Adrenal gland (tissue), 9 donors: ENCODE measurements at regions not wholly inside any gene's neighbourhood (a gene's known extent, or its start where the extent isn't known, plus 50 kb on each side); places are given as distances from the start of the nearest gene placed in this dataset.

Source experiments
- DNase-seq, 7 donors: peaks; one replicate each; pipeline ENCODE4 v3.0.0-alpha.2; 2019 to 2020
- H3K27ac ChIP-seq, 5 donors: fragments of 200-600 bp; sonication (generic) in 4 of 5; 1 replicate in 3 of 5; 2 replicates in 2 of 5; pipeline versions ENCODE4 v1.5.1 to v1.8.0; 2016 to 2020; ENCODE audit warnings: mild to moderate bottlenecking in 1 of 5
- H3K27me3 ChIP-seq: fragments of 200-600 bp; 2 replicates; pipeline ENCODE4 v1.8.0; 2021
- H3K36me3 ChIP-seq, 2 donors: fragments of 200-600 bp; replicated peaks in 1 of 2; 1 replicate in 1 of 2; 2 replicates in 1 of 2; pipeline versions ENCODE4 v1.5.1 to v1.8.0; 2018 to 2022
- H3K4me1 ChIP-seq, 2 donors: fragments of 200-600 bp; replicated peaks in 1 of 2; 1 replicate in 1 of 2; 2 replicates in 1 of 2; pipeline versions ENCODE4 v1.5.1 to v1.8.0; 2018 to 2021
- H3K4me3 ChIP-seq, 4 donors: fragments of 200-600 bp; sonication (generic) in 3 of 4; one replicate each; pipeline ENCODE4 v1.5.1; 2016 to 2018
- H3K9me3 ChIP-seq, 3 donors: fragments of 200-600 bp; sonication (generic) in 1 of 3; replicated peaks in 1 of 3; 1 replicate in 2 of 3; 2 replicates in 1 of 3; pipeline versions ENCODE4 v1.5.1 to v1.8.0; 2016 to 2021
- CTCF ChIP-seq, 6 experiments: fragments of 450-650 bp in 4 of 6; fragments of 200-600 bp in 2 of 6; sonication (generic) in 1 of 6; IDR thresholded peaks; 1 replicate in 5 of 6; 2 replicates in 1 of 6; pipeline versions ENCODE4 v1.5.1 to v1.8.0; 2016 to 2021; ENCODE audit warnings: antibody characterized with exemption in 6 of 6, mild to moderate bottlenecking in 2 of 6, moderate library complexity in 1 of 6
- POLR2A ChIP-seq, 2 donors: fragments of 450-650 bp; IDR thresholded peaks; one replicate each; pipeline ENCODE4 v1.6.1; 2017; ENCODE audit warnings: antibody characterized with exemption in 2 of 2, mild to moderate bottlenecking in 2 of 2, moderate library complexity in 1 of 2
- WGBS, 4 donors: extraction: QIAGEN DNeasy Blood & Tissue Kit in 2 of 4; methylation state at CpG; one replicate each; pipeline versions ENCODE4 v1.1.5 to v1.1.7; 2013 to 2017; 5-methylcytosine and 5-hydroxymethylcytosine counted together
- intact Hi-C, 2 donors: fragments of 100-400 bp; cut with DNase I; formaldehyde crosslinking; loops; one replicate each; pipeline versions ENCODE4 v1.14.1 to v1.15.0; 2022 to 2023
- donor health status: healthy with polysubstance abuse.
- donor health status: Bipolar disorder and iron deficiency.
- donor health status: DM: yes; HTN: yes; CAD: no.
- donor health status: DM: no; HTN: no; CAD: no.
- donor health status: DM: no; HTN: no; CAD: no.

DNA sequence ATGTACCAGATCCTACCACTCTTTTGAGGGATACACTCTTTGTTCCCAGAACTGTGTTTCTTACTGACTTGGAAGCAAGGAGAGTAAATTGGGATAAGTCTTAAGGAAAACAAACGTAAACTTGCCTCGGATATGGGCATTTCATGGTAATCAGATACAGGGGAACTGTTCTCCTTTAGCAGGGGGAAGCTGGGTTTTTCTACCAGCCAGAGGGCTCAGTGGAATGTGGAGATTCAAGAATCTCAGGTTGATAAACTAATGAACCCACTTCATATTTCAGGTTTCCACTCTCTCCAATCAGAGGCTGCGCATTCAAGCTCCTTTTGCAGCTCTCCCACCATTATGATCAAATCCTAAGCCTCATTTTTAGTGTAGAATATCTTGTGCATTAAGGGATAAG is 676.5 kb upstream of the FSHR start:
- Histone ChIP-seq H3K27ac (no peak overlapping the region), H3K27me3 (no peaks in the 10 kb centered on the region), H3K4me1 (no peaks in the 10 kb centered on the region), H3K4me3 (no peak overlapping the region), H3K9me3 (no peaks in the 10 kb centered on the region), H3K36me3 (no peaks in the 10 kb centered on the region)
- TF ChIP-seq POLR2A (IDR thresholded peaks at IDR 0.05) (no peak), CTCF (IDR thresholded peaks at IDR 0.05) (no peak)
- 71 to 82% (median 73%) methylated on average over 3 of the region's 3 CpGs for WGBS, 4 donors
- intact Hi-C loops: no loop called here
- no peak for DNase-seq

DNA sequence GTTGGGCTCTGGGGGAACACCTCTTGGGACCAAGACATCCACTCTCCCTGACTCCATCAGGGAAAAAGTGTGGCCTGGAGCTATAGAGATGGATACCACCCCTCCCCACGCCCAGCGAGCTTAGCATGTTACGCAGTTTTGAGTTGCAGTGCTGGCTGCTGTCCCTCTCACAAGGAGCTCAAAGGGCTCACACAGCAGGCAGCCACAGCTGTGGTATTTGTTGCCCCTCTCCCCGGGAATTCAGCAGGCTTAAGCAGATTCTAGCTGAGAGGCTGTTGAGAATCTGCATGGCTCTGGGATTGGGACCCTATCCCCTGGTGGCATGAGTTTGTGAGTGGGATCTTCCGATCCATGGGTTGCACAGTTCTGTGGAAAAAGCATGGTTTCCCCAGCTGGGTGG is 673.1 kb upstream of the FSHR start:
- no peaks in the 10 kb centered on the region for H3K27me3 ChIP-seq
- 74 to 90% (median 74%) methylated on average over 4 to 5 of the region's 5 CpGs for WGBS, 4 donors
- H3K4me3 ChIP-seq: no peak overlapping the region
- no peak overlapping the region for H3K27ac ChIP-seq
- H3K9me3 ChIP-seq: no peaks in the 10 kb centered on the region
- no peak for DNase-seq
- TF ChIP-seq CTCF (IDR thresholded peaks at IDR 0.05): no peak
- no peak for TF ChIP-seq POLR2A (IDR thresholded peaks at IDR 0.05)
- no peaks in the 10 kb centered on the region for H3K4me1 ChIP-seq
- intact Hi-C loops: no loop called here
- no peaks in the 10 kb centered on the region for H3K36me3 ChIP-seq

DNA sequence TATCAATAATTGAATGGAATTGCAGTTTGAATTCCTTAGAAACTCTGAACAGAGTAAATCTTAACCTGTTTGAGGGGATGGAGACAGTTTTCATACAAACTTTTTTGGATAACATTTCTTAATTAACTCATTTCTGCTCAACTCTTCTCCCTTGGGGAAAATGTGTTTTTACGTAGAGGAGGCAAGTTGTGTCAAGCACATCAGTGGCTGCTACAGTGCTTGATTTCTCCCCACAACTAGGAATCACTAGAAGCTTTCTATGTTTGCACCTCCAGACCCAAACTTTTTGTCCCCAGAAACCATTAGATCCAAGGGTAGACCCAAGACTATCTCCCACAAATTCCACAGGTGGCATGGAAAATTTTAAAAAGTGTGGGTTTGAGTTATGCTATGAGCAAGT is 658.9 kb upstream of the FSHR start:
- H3K9me3 ChIP-seq: no peaks in the 10 kb centered on the region
- intact Hi-C loops: no loop called here
- no peak overlapping the region for H3K27ac ChIP-seq
- no peaks in the 10 kb centered on the region for H3K36me3 ChIP-seq
- no peaks in the 10 kb centered on the region for H3K4me1 ChIP-seq
- H3K4me3 ChIP-seq: no peak overlapping the region
- DNase-seq: no peak
- H3K27me3 ChIP-seq: no peaks in the 10 kb centered on the region
- TF ChIP-seq CTCF (IDR thresholded peaks at IDR 0.05) (no peak), POLR2A (IDR thresholded peaks at IDR 0.05) (no peak)
- WGBS, 4 donors: 71 to 86% (median 80%) methylated on average over 1 of the region's 1 CpG

- Histone ChIP-seq H3K4me1 (no peaks in the 10 kb centered on the region), H3K27ac (no peak overlapping the region), H3K9me3 (no peaks in the 10 kb centered on the region), H3K36me3 (no peaks in the 10 kb centered on the region), H3K4me3 (no peak overlapping the region), H3K27me3 (no peaks in the 10 kb centered on the region)
- TF ChIP-seq POLR2A (IDR thresholded peaks at IDR 0.05) (no peak), CTCF (IDR thresholded peaks at IDR 0.05) (no peak)
- no peak for DNase-seq
- intact Hi-C loops: no loop called here
These were observed 658.4 kb upstream of the FSHR start for GRCh38 chr2:49812730-49813129.
